B cell (primary cell): ENCODE measurements at regions not wholly inside any gene's neighbourhood (a gene's known extent, or its start where the extent isn't known, plus 50 kb on each side); places are given as distances from the start of the nearest gene placed in this dataset.

Experiments used
- ATAC-seq: fragments of 200-7000 bp; cut with Tn5 transposase; one replicate; pipeline ENCODE4 v1.10.0; 2021; ENCODE audit warnings: low read depth, mild to moderate bottlenecking, moderate number of reproducible peaks, moderate library complexity
- CTCF ChIA-PET: fragments of 350-600 bp; sonication (Branson Sonifier 250); formaldehyde crosslinking; loops from one replicate; lab custom pipeline; 2021; ENCODE audit warnings: antibody characterized with exemption, inconsistent platforms; lab: Charles Lee
- POLR2A ChIA-PET: fragments of 350-600 bp; sonication (Branson Sonifier 250); formaldehyde crosslinking; loops from one replicate; lab custom pipeline; 2021; ENCODE audit warnings: antibody characterized with exemption; lab: Charles Lee
- DNase-seq: peaks from one replicate; pipeline ENCODE4 v3.0.0; 2013
- H2AFZ ChIP-seq: 2 replicates; pipeline ENCODE4 v1.6.1; 2012; ENCODE audit warnings: mild to moderate bottlenecking, low read depth, low read length; ENCODE audit not compliant: insufficient read depth, poor library complexity, severe bottlenecking
- H3K27ac ChIP-seq, 2 donors: 1 replicate in 1 of 2; 2 replicates in 1 of 2; pipeline ENCODE4 v1.5.1; 2012 to 2013; ENCODE audit warnings: low read length in 2 of 2, mild to moderate bottlenecking in 2 of 2, moderate library complexity in 1 of 2
- H3K27me3 ChIP-seq, 4 experiments: fragments of 200-600 bp in 1 of 4; sonication (generic) in 1 of 4; replicated peaks in 1 of 4; 1 replicate in 2 of 4; 2 replicates in 2 of 4; pipeline versions ENCODE4 v1.6.1 to v1.7.0; 2013 to 2016; ENCODE audit warnings: low read length in 3 of 4, mild to moderate bottlenecking in 2 of 4, mixed read lengths in 1 of 4, moderate library complexity in 1 of 4; ENCODE audit not compliant: insufficient read depth in 4 of 4, control insufficient read depth in 3 of 4; ENCODE audit errors: control extremely low read depth in 1 of 4
- H3K36me3 ChIP-seq, 2 experiments: replicated peaks in 1 of 2; 1 replicate in 1 of 2; 2 replicates in 1 of 2; pipeline versions ENCODE4 v1.6.1 to v1.7.1; 2013; ENCODE audit warnings: low read length in 1 of 2; ENCODE audit not compliant: insufficient read depth in 2 of 2, control insufficient read depth in 1 of 2; ENCODE audit errors: control extremely low read depth in 1 of 2, extremely low read depth in 1 of 2
- H3K4me1 ChIP-seq, 2 donors: fragments of 200-600 bp in 1 of 2; sonication (generic) in 1 of 2; 1 replicate in 1 of 2; 2 replicates in 1 of 2; pipeline versions ENCODE4 v1.5.1 to v1.6.1; 2013 to 2017; ENCODE audit warnings: low read length in 2 of 2; ENCODE audit not compliant: control insufficient read depth in 2 of 2, insufficient read depth in 2 of 2
- H3K4me2 ChIP-seq: replicated peaks from 2 replicates; pipeline ENCODE3; 2012; ENCODE audit warnings: mild to moderate bottlenecking, low read depth, low read length; ENCODE audit not compliant: poor library complexity, severe bottlenecking
- H3K4me3 ChIP-seq, 5 experiments: fragments of 200-600 bp in 1 of 5; sonication (generic) in 1 of 5; 1 replicate in 3 of 5; 2 replicates in 2 of 5; pipeline versions ENCODE4 v1.5.1 to v1.7.0; 2011 to 2016; ENCODE audit warnings: low read length in 4 of 5, mild to moderate bottlenecking in 4 of 5, low read depth in 2 of 5, control low read depth in 1 of 5, moderate library complexity in 1 of 5; ENCODE audit not compliant: insufficient read depth in 1 of 5; ENCODE audit errors: control extremely low read depth in 1 of 5, extremely low read depth in 1 of 5
- H3K79me2 ChIP-seq: fragments of 200-600 bp; sonication (generic); one replicate; pipeline ENCODE4 v1.6.0; 2016; ENCODE audit warnings: low read length; ENCODE audit not compliant: control insufficient read depth, insufficient read depth
- H3K9ac ChIP-seq: fragments of 200-600 bp; sonication (generic); 2 replicates; pipeline ENCODE4 v1.6.1; 2017; ENCODE audit warnings: mild to moderate bottlenecking, low read length, moderate library complexity
- H3K9me3 ChIP-seq, 3 donors: one replicate each; pipeline versions ENCODE4 v1.6.1 to v1.7.1; 2013; ENCODE audit warnings: low read length in 2 of 3; ENCODE audit not compliant: control insufficient read depth in 2 of 3, insufficient read depth in 1 of 3; ENCODE audit errors: control extremely low read depth in 1 of 3
- H4K20me1 ChIP-seq: 2 replicates; pipeline ENCODE4 v1.6.0; 2012; ENCODE audit warnings: mild to moderate bottlenecking, low read length; ENCODE audit not compliant: insufficient read depth, control insufficient read depth, poor library complexity, severe bottlenecking
- H3K27ac Mint-ChIP-seq: one replicate; pipeline ENCODE4 v1.8.0; 2021; ENCODE audit warnings: mixed read lengths
- H3K27me3 Mint-ChIP-seq: one replicate; pipeline ENCODE4 v1.8.0; 2021; ENCODE audit warnings: mixed read lengths
- H3K4me1 Mint-ChIP-seq: one replicate; pipeline ENCODE4 v1.8.0; 2021; ENCODE audit warnings: mixed read lengths
- H3K4me3 Mint-ChIP-seq: one replicate; pipeline ENCODE4 v1.8.0; 2021; ENCODE audit warnings: mixed read lengths
- H3K9me3 Mint-ChIP-seq: one replicate; pipeline ENCODE4 v1.8.0; 2022; ENCODE audit warnings: mixed read lengths; ENCODE audit not compliant: insufficient read depth
- EZH2 ChIP-seq: IDR thresholded peaks from 2 replicates; pipeline ENCODE4 v1.6.1; 2012; ENCODE audit warnings: borderline replicate concordance, low read depth, mild to moderate bottlenecking, moderate library complexity, low read length; ENCODE audit not compliant: insufficient read depth, poor library complexity, severe bottlenecking
- WGBS: methylation state at CpG from one replicate; pipeline ENCODE4 v1.1.5; 2013; ENCODE audit warnings: missing lambda C conversion rate; ENCODE audit not compliant: insufficient coverage; 5-methylcytosine and 5-hydroxymethylcytosine counted together
- intact Hi-C: fragments of 100-400 bp; cut with micrococcal nuclease; formaldehyde crosslinking; loops from one replicate; pipeline ENCODE4 v1.10.0; 2022
- TF ChIP-seq, protein P1 (sequence below): fragments of 200-600 bp; IDR thresholded peaks from one replicate; pipeline ENCODE4 v1.8.0; 2022; ENCODE audit warnings: antibody characterized with exemption, mild to moderate bottlenecking

DNA sequence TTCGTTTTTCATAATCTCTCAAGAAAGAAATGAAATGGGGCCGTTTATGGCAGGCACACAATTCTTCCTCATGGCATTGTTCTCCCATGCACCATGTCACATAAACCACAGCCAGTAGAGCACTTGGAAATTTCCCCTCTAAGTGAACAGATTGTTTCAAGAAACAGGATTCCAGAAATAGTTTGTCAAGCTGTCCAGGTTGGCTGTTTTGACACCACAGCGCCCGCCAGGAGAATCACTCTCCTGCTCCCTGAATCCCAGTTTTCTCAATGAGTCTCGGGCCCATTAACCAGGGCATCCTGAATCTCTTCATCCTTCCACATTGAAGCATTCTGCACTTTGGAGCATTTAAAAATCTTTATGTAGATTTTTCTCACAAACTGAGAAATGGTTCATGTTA lies 172.2 kb upstream of the NEBL start:
- H2AFZ ChIP-seq = no peak overlapping the region
- H3K4me3 ChIP-seq = no peak overlapping the region
- no peaks in the 10 kb centered on the region for H3K4me1 ChIP-seq
- WGBS = 83% methylated on average over 5 of the region's 5 CpGs
- Mint-ChIP-seq H3K9me3 (no peaks in the 10 kb centered on the region), H3K4me1 (no peaks in the 10 kb centered on the region), H3K27ac (no peak overlapping the region), H3K27me3 (peaks cover 4% of the 10 kb centered on the region), H3K4me3 (no peak overlapping the region)
- H3K36me3 ChIP-seq = no peaks in the 10 kb centered on the region
- CTCF ChIA-PET = no interaction called here
- H3K79me2 ChIP-seq = no peaks in the 10 kb centered on the region
- H4K20me1 ChIP-seq = no peaks in the 10 kb centered on the region
- H3K4me2 ChIP-seq = no peak overlapping the region
- H3K9me3 ChIP-seq = no peaks in the 10 kb centered on the region
- no peak for DNase-seq
- intact Hi-C loops = no loop called here
- H3K27me3 ChIP-seq = no peaks in the 10 kb centered on the region
- no peak overlapping the region for H3K9ac ChIP-seq
- POLR2A ChIA-PET = no interaction called here
- ATAC-seq = no peak
- no peak overlapping the region for H3K27ac ChIP-seq
- TF ChIP-seq EZH2 = no peak
- TF ChIP-seq, protein P1, sequence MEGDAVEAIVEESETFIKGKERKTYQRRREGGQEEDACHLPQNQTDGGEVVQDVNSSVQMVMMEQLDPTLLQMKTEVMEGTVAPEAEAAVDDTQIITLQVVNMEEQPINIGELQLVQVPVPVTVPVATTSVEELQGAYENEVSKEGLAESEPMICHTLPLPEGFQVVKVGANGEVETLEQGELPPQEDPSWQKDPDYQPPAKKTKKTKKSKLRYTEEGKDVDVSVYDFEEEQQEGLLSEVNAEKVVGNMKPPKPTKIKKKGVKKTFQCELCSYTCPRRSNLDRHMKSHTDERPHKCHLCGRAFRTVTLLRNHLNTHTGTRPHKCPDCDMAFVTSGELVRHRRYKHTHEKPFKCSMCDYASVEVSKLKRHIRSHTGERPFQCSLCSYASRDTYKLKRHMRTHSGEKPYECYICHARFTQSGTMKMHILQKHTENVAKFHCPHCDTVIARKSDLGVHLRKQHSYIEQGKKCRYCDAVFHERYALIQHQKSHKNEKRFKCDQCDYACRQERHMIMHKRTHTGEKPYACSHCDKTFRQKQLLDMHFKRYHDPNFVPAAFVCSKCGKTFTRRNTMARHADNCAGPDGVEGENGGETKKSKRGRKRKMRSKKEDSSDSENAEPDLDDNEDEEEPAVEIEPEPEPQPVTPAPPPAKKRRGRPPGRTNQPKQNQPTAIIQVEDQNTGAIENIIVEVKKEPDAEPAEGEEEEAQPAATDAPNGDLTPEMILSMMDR = no peak

DNA sequence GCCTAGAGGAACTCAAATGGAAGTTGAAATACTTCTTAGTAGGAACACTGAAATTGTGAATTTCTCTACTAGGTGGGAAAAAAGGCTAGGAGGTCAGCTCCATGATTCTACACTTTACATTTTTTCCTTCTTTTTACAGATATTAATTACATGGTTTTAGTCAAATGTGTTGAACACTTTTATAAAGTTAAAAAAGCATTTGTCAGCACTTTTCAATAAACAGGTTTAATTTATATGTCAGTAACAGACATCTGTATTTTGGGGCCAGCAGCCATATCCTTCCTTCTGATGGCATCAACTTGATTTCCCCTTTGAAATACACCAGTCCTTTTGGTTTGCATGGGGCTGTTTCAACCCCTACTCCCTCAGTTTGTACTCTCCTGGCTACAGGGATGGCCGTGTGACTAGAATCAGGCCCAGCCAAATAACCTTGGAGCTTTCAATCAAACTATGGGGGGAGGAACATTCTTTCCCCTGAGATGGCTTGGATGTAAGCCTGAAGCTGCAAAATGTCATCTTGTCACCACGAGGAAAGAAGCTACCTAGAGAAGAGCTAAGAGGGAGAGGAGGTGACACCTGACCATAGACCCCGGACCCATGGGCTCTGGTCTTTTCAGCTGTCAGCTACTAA lies 171.0 kb upstream of the NEBL start:
- POLR2A ChIA-PET = no interaction called here
- CTCF ChIA-PET = interaction anchor here (2.0 kb wide), 1 partner anchor 10 kb away, joined by 5 read pairs; no protein-coding TSS in a partner anchor
- Histone ChIP-seq H2AFZ (no peak overlapping the region), H3K27me3 (no peaks in the 10 kb centered on the region), H4K20me1 (no peaks in the 10 kb centered on the region), H3K9ac (no peak overlapping the region), H3K4me3 (no peak overlapping the region), H3K27ac (no peak overlapping the region), H3K4me2 (no peak overlapping the region), H3K4me1 (no peaks in the 10 kb centered on the region), H3K79me2 (no peaks in the 10 kb centered on the region), H3K36me3 (no peaks in the 10 kb centered on the region), H3K9me3 (no peaks in the 10 kb centered on the region)
- no peak overlapping the region for H3K4me3 Mint-ChIP-seq
- H3K27ac Mint-ChIP-seq = no peak overlapping the region
- H3K9me3 Mint-ChIP-seq = no peaks in the 10 kb centered on the region
- intact Hi-C loops = no loop called here
- no peak for TF ChIP-seq EZH2
- TF ChIP-seq, protein P1 = no peak
- ATAC-seq (no peak), DNase-seq (no peak)
- WGBS = 71% methylated on average over 1 of the region's 3 CpGs
- no peaks in the 10 kb centered on the region for H3K4me1 Mint-ChIP-seq
- peaks cover 2% of the 10 kb centered on the region for H3K27me3 Mint-ChIP-seq
